GM18909 (cell line): ENCODE measurements at regions not wholly inside any gene's neighbourhood (a gene's known extent, or its start where the extent isn't known, plus 50 kb on each side); places are given as distances from the start of the nearest gene placed in this dataset.
"Not testable (repeated sequence)": the region's sequence is repeated elsewhere in the genome, so short reads cannot be mapped to it uniquely, and the experiment has no call there.

Experiments used
- ATAC-seq: cut with Tn5 transposase; IDR thresholded peaks from one replicate; pipeline ENCODE4 v1.9.1; 2021; ENCODE audit warnings: mild to moderate bottlenecking; ENCODE audit not compliant: unreplicated experiment, poor library complexity

GRCh38 chr5:120260651-120261050, 203.4 kb upstream of the PRR16 start:
- no peak for ATAC-seq

GRCh38 chr5:120270498-120270897, 193.6 kb upstream of the PRR16 start:
- no peak for ATAC-seq

GRCh38 chr5:120293796-120294195, 170.3 kb upstream of the PRR16 start:
- no peak for ATAC-seq

- no peak for ATAC-seq
Measured at GRCh38 chr5:120297616-120298015, 166.5 kb upstream of the PRR16 start.

- ATAC-seq, result no peak
Measured at GRCh38 chr5:120298981-120299380, 165.1 kb upstream of the PRR16 start.

GRCh38 chr5:120304663-120305062, 159.4 kb upstream of the PRR16 start:
- no peak for ATAC-seq

GRCh38 chr5:120306303-120306702, 157.8 kb upstream of the PRR16 start:
- ATAC-seq, result no peak

GRCh38 chr5:120314191-120314590, 149.9 kb upstream of the PRR16 start:
- ATAC-seq, result no peak

GRCh38 chr5:120320626-120321025, 143.5 kb upstream of the PRR16 start:
- no peak for ATAC-seq

GRCh38 chr5:120326651-120327050, 137.4 kb upstream of the PRR16 start:
- ATAC-seq, result no peak

DNA sequence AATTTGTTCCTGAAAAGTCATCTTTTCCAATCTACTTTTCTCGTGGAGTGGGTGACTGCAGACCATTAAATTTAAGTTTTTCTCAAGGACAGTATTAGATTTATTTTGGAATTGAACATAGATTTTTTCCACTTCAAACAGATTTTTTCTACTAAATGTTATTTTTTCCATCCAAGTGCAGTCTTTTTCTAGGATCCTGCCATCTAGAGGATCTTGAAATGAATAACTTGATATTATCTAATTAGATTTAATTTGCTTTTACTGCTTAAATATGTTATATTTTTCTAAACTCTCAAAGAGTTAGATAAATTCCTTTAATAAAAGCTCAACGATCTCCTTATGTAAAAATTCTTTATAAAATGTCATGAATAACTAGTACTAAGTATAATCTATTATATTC, 136.9 kb upstream of the PRR16 start:
- ATAC-seq, result no peak

DNA sequence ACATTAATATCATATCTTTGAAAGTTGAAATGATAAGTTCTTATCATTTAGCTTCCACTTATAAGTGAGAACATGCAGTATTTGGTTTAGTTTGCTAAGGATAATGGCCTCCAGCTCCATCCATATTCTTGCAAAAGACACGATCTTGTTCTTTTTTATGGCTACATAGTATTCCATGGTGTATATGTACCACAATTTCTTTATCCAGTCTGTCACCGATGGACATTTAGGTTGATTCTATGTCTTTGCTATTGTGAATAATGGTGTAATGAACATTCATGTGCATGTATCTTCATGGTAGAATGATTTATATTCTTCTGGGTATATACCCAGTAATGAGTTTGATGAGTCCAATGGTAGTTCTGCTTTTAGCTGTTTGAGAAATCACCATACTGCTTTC, 135.0 kb upstream of the PRR16 start:
- no peak for ATAC-seq

GRCh38 chr5:120330558-120330957, 133.5 kb upstream of the PRR16 start:
- ATAC-seq, result no peak

GRCh38 chr5:120344181-120344580, 119.9 kb upstream of the PRR16 start:
- ATAC-seq, result no peak

GRCh38 chr5:120345947-120346346, 118.2 kb upstream of the PRR16 start:
- ATAC-seq, result no peak

DNA sequence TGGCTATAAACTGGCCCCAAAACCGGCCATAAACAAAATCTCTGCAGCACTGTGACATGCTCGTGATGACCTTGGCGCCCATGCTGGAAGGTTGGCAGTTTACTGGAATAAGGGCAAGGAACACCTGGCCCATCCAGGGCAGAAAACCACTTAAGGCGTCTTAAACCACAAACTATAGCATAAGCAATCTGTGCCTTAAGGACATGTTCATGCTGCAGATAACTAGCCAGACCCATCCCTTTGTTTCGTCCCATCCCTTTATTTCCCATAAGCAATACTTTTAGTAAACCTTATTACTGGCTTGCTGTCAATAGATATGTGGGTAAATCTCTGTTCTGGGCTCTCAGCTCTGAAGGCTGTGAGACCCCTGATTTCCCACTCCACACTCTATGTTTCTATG, 113.0 kb upstream of the PRR16 start:
- ATAC-seq, result not testable (repeated sequence)

GRCh38 chr5:120354126-120354525, 110.0 kb upstream of the PRR16 start:
- ATAC-seq, result no peak

GRCh38 chr5:120358949-120359348, 105.2 kb upstream of the PRR16 start:
- no peak for ATAC-seq

GRCh38 chr5:120361941-120362340, 102.2 kb upstream of the PRR16 start:
- ATAC-seq, result no peak

- no peak for ATAC-seq
Measured at GRCh38 chr5:120362426-120362825, 101.7 kb upstream of the PRR16 start.

- ATAC-seq, result no peak
Measured at GRCh38 chr5:120365656-120366446, 98.2 kb upstream of the PRR16 start.

DNA sequence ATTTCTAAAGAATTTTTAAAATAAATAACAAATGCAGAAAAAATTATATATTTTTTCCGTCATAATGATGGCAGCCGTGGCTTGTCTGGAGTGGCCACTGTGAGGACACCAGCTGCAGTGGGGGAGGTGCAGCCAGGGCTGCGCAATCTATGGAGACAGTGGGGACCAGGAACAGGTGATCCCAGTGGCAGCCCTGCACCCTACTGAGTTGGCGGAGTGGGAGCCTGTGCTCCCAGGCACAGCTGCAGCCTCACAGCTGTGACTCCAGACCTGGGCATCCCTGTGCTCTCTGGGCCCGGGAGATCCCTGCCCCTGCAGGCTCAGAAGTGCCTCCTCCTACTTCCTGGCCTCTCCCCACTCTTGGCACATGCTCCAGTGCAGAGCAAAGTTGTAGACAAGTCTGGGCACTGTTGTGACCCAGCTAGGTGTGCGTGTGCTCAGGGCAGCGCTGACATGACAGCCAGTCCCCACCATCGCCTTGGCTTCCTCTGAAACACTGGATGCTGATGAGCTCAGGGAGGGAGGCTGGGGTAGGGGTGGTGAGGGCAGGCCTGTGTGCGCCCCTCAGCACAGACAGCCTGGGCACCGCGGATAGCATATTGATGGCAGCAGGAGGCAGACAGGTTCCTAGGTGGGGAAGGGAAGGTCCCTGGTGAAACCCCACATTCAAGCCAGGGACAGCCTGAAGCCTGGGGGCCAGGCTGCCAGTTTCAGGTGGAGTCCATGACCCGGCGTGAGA, 96.0 kb upstream of the PRR16 start:
- no peak for ATAC-seq
